ENCODE measurements at regions not wholly inside any gene's neighbourhood (a gene's known extent, or its start where the extent isn't known, plus 50 kb on each side); places are given as distances from the start of the nearest gene placed in this dataset.

GRCh38 chr13:42709276-42709675, 72.1 kb upstream of the FAM216B start:
- DNase-seq = no peak
- Histone ChIP-seq H3K4me3 (ENCODE audit: control insufficient read depth in 1 of 2, extremely low read depth in 1 of 2, low read length in 1 of 2) (no peak overlapping the region), H3K27me3 (replicated peaks in 1 of 2; ENCODE audit: control insufficient read depth in 2 of 2, extremely low read depth in 1 of 2, insufficient read depth in 2 of 2, low read length in 1 of 2) (no peaks in the 10 kb centered on the region), H3K27ac (ENCODE audit: low read length) (no peak overlapping the region), H3K36me3 (ENCODE audit: control insufficient read depth in 2 of 2, extremely low read depth in 1 of 2, insufficient read depth in 1 of 2, low read length in 1 of 2) (no peaks in the 10 kb centered on the region), H3K4me1 (ENCODE audit: control insufficient read depth in 1 of 2, extremely low read depth in 1 of 2, insufficient read depth in 2 of 2, low read length in 2 of 2) (no peaks in the 10 kb centered on the region), H3K9me3 (no peaks in the 10 kb centered on the region)
- Mint-ChIP-seq H3K4me1 (no peaks in the 10 kb centered on the region), H3K36me3 (no peaks in the 10 kb centered on the region), H3K27ac (no peak overlapping the region), H3K27me3 (peaks cover 4 to 10% of the 10 kb centered on the region in 2 donors), H3K9me3 (no peaks in the 10 kb centered on the region), H3K4me3 (no peak overlapping the region)
- no peak for ATAC-seq (replicated peaks in 1 of 4)
- ChIA-PET CTCF (no interaction called here), POLR2A (no interaction called here)
- WGBS (ENCODE audit: insufficient coverage) = no CpG with 5 or more reads among the region's 2 CpGs

GRCh38 chr13:42715909-42716308, 65.5 kb upstream of the FAM216B start:
- no peak overlapping the region for H3K4me3 Mint-ChIP-seq
- H3K27me3 Mint-ChIP-seq = peaks cover 8 to 26% of the 10 kb centered on the region in 2 donors
- no peaks in the 10 kb centered on the region for H3K27me3 ChIP-seq (replicated peaks in 1 of 2; ENCODE audit: control insufficient read depth in 2 of 2, extremely low read depth in 1 of 2, insufficient read depth in 2 of 2, low read length in 1 of 2)
- H3K4me1 Mint-ChIP-seq = no peaks in the 10 kb centered on the region
- H3K36me3 ChIP-seq (ENCODE audit: control insufficient read depth in 2 of 2, extremely low read depth in 1 of 2, insufficient read depth in 1 of 2, low read length in 1 of 2) = no peaks in the 10 kb centered on the region
- ATAC-seq (replicated peaks in 1 of 4) (no peak), DNase-seq (no peak)
- no peak overlapping the region for H3K27ac Mint-ChIP-seq
- no peaks in the 10 kb centered on the region for H3K4me1 ChIP-seq (ENCODE audit: control insufficient read depth in 1 of 2, extremely low read depth in 1 of 2, insufficient read depth in 2 of 2, low read length in 2 of 2)
- no peaks in the 10 kb centered on the region for H3K9me3 Mint-ChIP-seq
- no peaks in the 10 kb centered on the region for H3K9me3 ChIP-seq
- H3K4me3 ChIP-seq (ENCODE audit: control insufficient read depth in 1 of 2, extremely low read depth in 1 of 2, low read length in 1 of 2) = no peak overlapping the region
- ChIA-PET POLR2A (no interaction called here), CTCF (no interaction called here)
- H3K36me3 Mint-ChIP-seq = no peaks in the 10 kb centered on the region
- no peak overlapping the region for H3K27ac ChIP-seq (ENCODE audit: low read length)
- 100% methylated on average over 1 of the region's 3 CpGs for WGBS (ENCODE audit: insufficient coverage)

GRCh38 chr13:42717176-42717575, 64.2 kb upstream of the FAM216B start:
- WGBS (ENCODE audit: insufficient coverage) = no CpG with 5 or more reads among the region's 1 CpG
- H3K27me3 ChIP-seq (replicated peaks in 1 of 2; ENCODE audit: control insufficient read depth in 2 of 2, extremely low read depth in 1 of 2, insufficient read depth in 2 of 2, low read length in 1 of 2) = no peaks in the 10 kb centered on the region
- ChIA-PET CTCF (no interaction called here), POLR2A (no interaction called here)
- H3K27ac ChIP-seq (ENCODE audit: low read length) = no peak overlapping the region
- no peaks in the 10 kb centered on the region for H3K36me3 Mint-ChIP-seq
- ATAC-seq (replicated peaks in 1 of 4) (no peak), DNase-seq (no peak)
- no peaks in the 10 kb centered on the region for H3K4me1 ChIP-seq (ENCODE audit: control insufficient read depth in 1 of 2, extremely low read depth in 1 of 2, insufficient read depth in 2 of 2, low read length in 2 of 2)
- H3K4me3 ChIP-seq (ENCODE audit: control insufficient read depth in 1 of 2, extremely low read depth in 1 of 2, low read length in 1 of 2) = no peak overlapping the region
- no peaks in the 10 kb centered on the region for H3K4me1 Mint-ChIP-seq
- H3K9me3 Mint-ChIP-seq = no peaks in the 10 kb centered on the region
- H3K27me3 Mint-ChIP-seq = peaks cover 8 to 26% of the 10 kb centered on the region in 2 donors
- H3K36me3 ChIP-seq (ENCODE audit: control insufficient read depth in 2 of 2, extremely low read depth in 1 of 2, insufficient read depth in 1 of 2, low read length in 1 of 2) = no peaks in the 10 kb centered on the region
- no peak overlapping the region for H3K27ac Mint-ChIP-seq
- no peaks in the 10 kb centered on the region for H3K9me3 ChIP-seq
- H3K4me3 Mint-ChIP-seq = no peak overlapping the region

- DNase-seq (peak in 1 of 35 experiments; percentile 4), ATAC-seq (replicated peaks in 1 of 4) (no peak)
- H3K9me3 ChIP-seq = no peaks in the 10 kb centered on the region
- Mint-ChIP-seq H3K36me3 (no peaks in the 10 kb centered on the region), H3K9me3 (no peaks in the 10 kb centered on the region), H3K4me3 (no peak overlapping the region), H3K27ac (no peak overlapping the region), H3K4me1 (no peaks in the 10 kb centered on the region), H3K27me3 (peaks cover 11 to 30% of the 10 kb centered on the region in 2 donors)
- H3K4me3 ChIP-seq (ENCODE audit: control insufficient read depth in 1 of 2, extremely low read depth in 1 of 2, low read length in 1 of 2) = no peak overlapping the region
- POLR2A ChIA-PET = no interaction called here
- H3K27ac ChIP-seq (ENCODE audit: low read length) = no peak overlapping the region
- no peaks in the 10 kb centered on the region for H3K27me3 ChIP-seq (replicated peaks in 1 of 2; ENCODE audit: control insufficient read depth in 2 of 2, extremely low read depth in 1 of 2, insufficient read depth in 2 of 2, low read length in 1 of 2)
- 71% methylated on average over 4 of the region's 12 CpGs for WGBS (ENCODE audit: insufficient coverage)
- CTCF ChIA-PET = interaction anchor here (0.5 to 0.6 kb wide), 2 partner anchors 123 to 836 kb away, joined by 3 read pairs; no protein-coding TSS in a partner anchor
- H3K4me1 ChIP-seq (ENCODE audit: control insufficient read depth in 1 of 2, extremely low read depth in 1 of 2, insufficient read depth in 2 of 2, low read length in 2 of 2) = no peaks in the 10 kb centered on the region
- no peaks in the 10 kb centered on the region for H3K36me3 ChIP-seq (ENCODE audit: control insufficient read depth in 2 of 2, extremely low read depth in 1 of 2, insufficient read depth in 1 of 2, low read length in 1 of 2)
These were observed 61.1 kb upstream of the FAM216B start for GRCh38 chr13:42720113-42720857.

- Mint-ChIP-seq H3K4me3 (no peak overlapping the region), H3K9me3 (no peaks in the 10 kb centered on the region), H3K27me3 (peaks cover 11 to 30% of the 10 kb centered on the region in 2 donors), H3K36me3 (no peaks in the 10 kb centered on the region), H3K4me1 (no peaks in the 10 kb centered on the region), H3K27ac (no peak overlapping the region)
- Histone ChIP-seq H3K9me3 (no peaks in the 10 kb centered on the region), H3K36me3 (ENCODE audit: control insufficient read depth in 2 of 2, extremely low read depth in 1 of 2, insufficient read depth in 1 of 2, low read length in 1 of 2) (no peaks in the 10 kb centered on the region), H3K4me1 (ENCODE audit: control insufficient read depth in 1 of 2, extremely low read depth in 1 of 2, insufficient read depth in 2 of 2, low read length in 2 of 2) (no peaks in the 10 kb centered on the region), H3K4me3 (ENCODE audit: control insufficient read depth in 1 of 2, extremely low read depth in 1 of 2, low read length in 1 of 2) (no peak overlapping the region), H3K27me3 (replicated peaks in 1 of 2; ENCODE audit: control insufficient read depth in 2 of 2, extremely low read depth in 1 of 2, insufficient read depth in 2 of 2, low read length in 1 of 2) (no peaks in the 10 kb centered on the region), H3K27ac (ENCODE audit: low read length) (no peak overlapping the region)
- POLR2A ChIA-PET = no interaction called here
- CTCF ChIA-PET = interaction anchor here in 1 of 2 donors (0.6 kb wide), 1 partner anchor 836 kb away, joined by 3 read pairs; no protein-coding TSS in a partner anchor
- WGBS (ENCODE audit: insufficient coverage) = 100% methylated on average over 1 of the region's 2 CpGs
- ATAC-seq (replicated peaks in 1 of 4) = no peak
- DNase-seq = no peak
These were observed 60.5 kb upstream of the FAM216B start for GRCh38 chr13:42720858-42721219.

- Histone ChIP-seq H3K4me1 (ENCODE audit: control insufficient read depth in 1 of 2, extremely low read depth in 1 of 2, insufficient read depth in 2 of 2, low read length in 2 of 2) (no peaks in the 10 kb centered on the region), H3K4me3 (ENCODE audit: control insufficient read depth in 1 of 2, extremely low read depth in 1 of 2, low read length in 1 of 2) (no peak overlapping the region), H3K36me3 (ENCODE audit: control insufficient read depth in 2 of 2, extremely low read depth in 1 of 2, insufficient read depth in 1 of 2, low read length in 1 of 2) (no peaks in the 10 kb centered on the region), H3K27ac (ENCODE audit: low read length) (no peak overlapping the region), H3K9me3 (no peaks in the 10 kb centered on the region), H3K27me3 (replicated peaks in 1 of 2; ENCODE audit: control insufficient read depth in 2 of 2, extremely low read depth in 1 of 2, insufficient read depth in 2 of 2, low read length in 1 of 2) (no peaks in the 10 kb centered on the region)
- H3K9me3 Mint-ChIP-seq = peaks cover 2 to 6% (median 4%) of the 10 kb centered on the region in 3 donors
- ATAC-seq (replicated peaks in 1 of 4) (no peak), DNase-seq (no peak)
- CTCF ChIA-PET = no interaction called here
- POLR2A ChIA-PET = no interaction called here
- peaks cover 11 to 25% of the 10 kb centered on the region in 2 donors for H3K27me3 Mint-ChIP-seq
- WGBS (ENCODE audit: insufficient coverage) = no CpG with 5 or more reads among the region's 4 CpGs
- no peak overlapping the region for H3K27ac Mint-ChIP-seq
- H3K4me1 Mint-ChIP-seq = no peaks in the 10 kb centered on the region
- no peaks in the 10 kb centered on the region for H3K36me3 Mint-ChIP-seq
- no peak overlapping the region for H3K4me3 Mint-ChIP-seq
These were observed 58.4 kb upstream of the FAM216B start for GRCh38 chr13:42722883-42723539.

All from T-cell (primary cell).